ENCODE measurements at regions not wholly inside any gene's neighbourhood (a gene's known extent, or its start where the extent isn't known, plus 50 kb on each side); places are given as distances from the start of the nearest gene placed in this dataset.

GRCh38 chr12:83800022-83800421 lies 1112.6 kb downstream of the SLC6A15 start:
- no peak for TF ChIP-seq CTCF (IDR thresholded peaks at IDR 0.05)
- no peak for TF ChIP-seq POLR2A (IDR thresholded peaks at IDR 0.05)
